HepG2 (cell line): ENCODE measurements at regions not wholly inside any gene's neighbourhood (a gene's known extent, or its start where the extent isn't known, plus 50 kb on each side); places are given as distances from the start of the nearest gene placed in this dataset.

Source experiments
- ATF7 ChIP-seq, 2 experiments: fragments of 450-650 bp in 1 of 2; sonication (generic) in 1 of 2; formaldehyde crosslinking in 1 of 2; IDR thresholded peaks; 2 replicates each; pipeline versions ENCODE4 v1.4.0 to v1.6.1; 2016 to 2020; ENCODE audit warnings: antibody characterized with exemption in 1 of 2, mild to moderate bottlenecking in 1 of 2, missing genetic modification reagents in 1 of 2
- GABPA ChIP-seq, 2 experiments: IDR thresholded peaks; 2 replicates each; pipeline ENCODE4 v1.6.1; 2011 to 2016; ENCODE audit warnings: low read depth in 2 of 2, low read length in 1 of 2, missing biosample characterization in 1 of 2, missing genetic modification characterization in 1 of 2
- HMG20B ChIP-seq: conservative IDR thresholded peaks from 2 replicates; pipeline ENCODE4 v1.6.1; 2016; ENCODE audit warnings: missing genetic modification reagents, missing compliant biosample characterization
- KAT7 ChIP-seq: IDR thresholded peaks from 2 replicates; pipeline ENCODE4 v1.6.1; 2018; ENCODE audit warnings: borderline replicate concordance, missing compliant biosample characterization
- ZNF253 ChIP-seq: sonication (generic); formaldehyde crosslinking; IDR thresholded peaks from 2 replicates; pipeline ENCODE4 v1.8.0; 2022; ENCODE audit warnings: mild to moderate bottlenecking, missing genetic modification reagents, borderline replicate concordance
- ZNF510 ChIP-seq: sonication (generic); formaldehyde crosslinking; IDR thresholded peaks from 2 replicates; pipeline ENCODE4 v1.4.0; 2020; ENCODE audit warnings: low read depth, mild to moderate bottlenecking, missing genetic modification reagents
- TF ChIP-seq, protein P1 (sequence below), 2 experiments: sonication (generic) in 1 of 2; formaldehyde crosslinking in 1 of 2; IDR thresholded peaks; 2 replicates each; pipeline versions ENCODE4 v1.5.1 to v1.6.1; 2011 to 2020; ENCODE audit warnings: borderline replicate concordance in 1 of 2, low read depth in 1 of 2, low read length in 1 of 2, mild to moderate bottlenecking in 1 of 2, missing genetic modification reagents in 1 of 2, moderate library complexity in 1 of 2

DNA sequence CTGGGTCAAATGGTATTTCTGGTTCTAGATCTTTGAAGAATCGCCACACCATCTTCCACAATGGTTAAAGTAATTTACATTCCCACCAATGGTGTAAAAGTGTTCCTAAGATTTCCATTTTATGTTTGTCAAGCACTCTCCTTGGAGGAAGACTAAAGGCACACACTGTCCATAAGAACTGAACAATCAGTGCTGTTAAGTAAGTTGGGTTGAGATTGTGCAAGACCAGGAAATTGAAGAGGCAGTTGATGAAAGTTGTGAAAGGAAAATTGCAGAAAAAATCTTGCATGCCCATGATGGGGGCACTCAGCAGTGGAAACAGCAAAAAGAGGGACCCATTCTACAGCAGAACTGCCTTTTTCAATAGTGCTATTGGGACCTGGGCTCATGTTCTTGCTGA is 323.6 kb downstream of the DLEU7 start:
- TF ChIP-seq ZNF253 (no peak), HMG20B (no peak), ATF7 (IDR thresholded peaks at IDR 0.05) (no peak), ATF7 (CRISPR knock-in tag; IDR thresholded peaks at IDR 0.05) (no peak), GABPA (IDR thresholded peaks at IDR 0.05; ENCODE audit: low read depth, low read length) (no peak), GABPA (CRISPR knock-in tag; IDR thresholded peaks at IDR 0.05; ENCODE audit: low read depth) (no peak), KAT7 (no peak), ZNF510 (CRISPR knock-in tag) (no peak)
- TF ChIP-seq, protein P1, sequence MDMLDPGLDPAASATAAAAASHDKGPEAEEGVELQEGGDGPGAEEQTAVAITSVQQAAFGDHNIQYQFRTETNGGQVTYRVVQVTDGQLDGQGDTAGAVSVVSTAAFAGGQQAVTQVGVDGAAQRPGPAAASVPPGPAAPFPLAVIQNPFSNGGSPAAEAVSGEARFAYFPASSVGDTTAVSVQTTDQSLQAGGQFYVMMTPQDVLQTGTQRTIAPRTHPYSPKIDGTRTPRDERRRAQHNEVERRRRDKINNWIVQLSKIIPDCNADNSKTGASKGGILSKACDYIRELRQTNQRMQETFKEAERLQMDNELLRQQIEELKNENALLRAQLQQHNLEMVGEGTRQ (IDR thresholded peaks at IDR 0.05; ENCODE audit: low read depth, low read length): no peak
- TF ChIP-seq, protein P1 (CRISPR knock-in tag; IDR thresholded peaks at IDR 0.05; ENCODE audit: borderline replicate concordance): no peak
